NCI-H187 treated with DMSO at 0.1 percent for 48 hours (cell line): ENCODE measurements at regions not wholly inside any gene's neighbourhood (a gene's known extent, or its start where the extent isn't known, plus 50 kb on each side); places are given as distances from the start of the nearest gene placed in this dataset.
"Not testable (repeated sequence)": the region's sequence is repeated elsewhere in the genome, so short reads cannot be mapped to it uniquely, and the experiment has no call there.

Experiments
- DNase-seq: peaks from one replicate; lab custom pipeline; 2025; lab: John Stamatoyannopoulos, UW

DNA sequence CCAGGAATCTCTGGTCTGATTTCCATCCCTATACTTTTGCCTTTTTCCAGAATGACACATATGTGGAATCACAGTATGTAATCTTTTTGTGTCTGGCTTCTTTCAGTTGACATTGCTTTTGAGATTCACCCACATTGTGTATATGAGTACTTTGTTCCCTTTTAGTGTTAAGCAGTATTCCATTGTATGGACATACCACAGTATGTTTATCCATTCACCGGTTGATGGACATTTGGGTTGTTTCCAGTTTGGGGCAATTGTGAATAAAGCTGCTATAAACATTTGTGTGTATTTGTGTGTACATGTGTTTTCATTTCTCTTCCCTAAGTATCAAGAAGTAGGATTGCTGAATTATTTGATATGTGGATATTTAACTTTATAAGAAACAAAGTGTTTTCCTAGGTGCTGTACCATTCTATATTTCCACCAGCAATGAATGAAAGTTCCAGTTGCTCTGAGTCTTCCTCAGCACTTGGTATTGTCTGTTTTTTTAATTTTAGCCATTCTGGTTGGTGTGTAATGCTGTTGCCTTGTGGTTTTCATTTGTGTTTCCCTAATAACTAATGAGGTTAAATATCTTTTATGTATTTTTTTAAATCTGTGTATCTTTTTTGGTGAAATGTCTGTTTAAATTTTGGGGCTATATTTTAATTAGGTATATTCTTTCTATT, 203.5 kb upstream of the HAAO start:
- no peak for DNase-seq

DNA sequence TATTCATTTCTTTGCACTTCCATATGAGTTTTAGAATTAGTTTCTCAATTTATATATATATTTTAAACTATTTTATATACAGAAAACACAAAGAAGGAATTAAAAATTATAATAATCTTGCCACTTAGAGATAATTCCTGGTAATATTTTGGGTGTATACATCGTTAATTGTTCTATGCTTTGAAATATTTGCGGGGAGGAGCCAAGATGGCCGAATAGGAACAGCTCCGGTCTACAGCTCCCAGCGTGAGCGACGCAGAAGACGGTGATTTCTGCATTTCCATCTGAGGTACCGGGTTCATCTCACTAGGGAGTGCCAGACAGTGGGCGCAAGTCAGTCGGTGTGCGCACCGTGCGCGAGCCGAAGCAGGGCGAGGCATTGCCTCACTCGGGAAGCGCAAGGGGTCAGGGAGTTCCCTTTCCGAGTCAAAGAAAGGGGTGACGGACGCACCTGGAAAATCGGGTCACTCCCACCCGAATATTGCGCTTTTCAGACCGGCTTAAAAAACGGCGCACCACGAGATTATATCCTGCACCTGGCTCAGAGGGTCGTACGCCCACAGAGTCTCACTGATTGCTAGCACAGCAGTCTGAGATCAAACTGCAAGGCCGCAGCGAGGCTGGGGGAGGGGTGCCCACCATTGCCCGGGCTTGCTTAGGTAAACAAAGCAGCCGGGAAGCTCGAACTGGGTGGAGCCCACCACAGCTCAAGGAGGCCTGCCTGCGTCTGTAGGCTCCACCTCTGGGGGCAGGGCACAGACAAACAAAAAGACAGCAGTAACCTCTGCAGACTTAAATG, 197.1 kb upstream of the HAAO start:
- not testable (repeated sequence) for DNase-seq

GRCh38 chr2:42988055-42988454, 195.7 kb upstream of the HAAO start:
- DNase-seq, result not testable (repeated sequence)

- DNase-seq, result no peak
Measured at GRCh38 chr2:42987112-42987922, 194.9 kb upstream of the HAAO start.

DNA sequence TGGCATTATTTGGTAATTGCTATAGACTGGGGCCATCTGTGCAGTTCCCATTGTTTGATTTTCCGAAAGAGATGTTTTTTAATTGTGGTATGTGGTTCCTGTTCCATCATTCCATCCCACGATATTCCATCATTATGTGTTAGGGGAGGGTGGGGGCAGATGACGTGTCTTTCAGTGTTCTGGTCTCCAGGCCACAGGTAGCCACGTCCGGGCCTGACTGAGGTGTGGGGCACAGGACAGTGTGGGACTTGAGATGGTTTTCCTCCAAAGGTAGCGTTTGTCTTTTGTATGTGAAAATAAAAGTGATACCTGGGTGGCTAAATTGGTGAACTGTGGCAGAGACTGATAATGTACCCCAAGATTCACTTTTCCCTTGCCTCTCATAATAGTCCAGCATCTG, 192.2 kb upstream of the HAAO start:
- DNase-seq, result no peak

- DNase-seq, result no peak
Measured at GRCh38 chr2:42984081-42984480, 191.7 kb upstream of the HAAO start.

DNA sequence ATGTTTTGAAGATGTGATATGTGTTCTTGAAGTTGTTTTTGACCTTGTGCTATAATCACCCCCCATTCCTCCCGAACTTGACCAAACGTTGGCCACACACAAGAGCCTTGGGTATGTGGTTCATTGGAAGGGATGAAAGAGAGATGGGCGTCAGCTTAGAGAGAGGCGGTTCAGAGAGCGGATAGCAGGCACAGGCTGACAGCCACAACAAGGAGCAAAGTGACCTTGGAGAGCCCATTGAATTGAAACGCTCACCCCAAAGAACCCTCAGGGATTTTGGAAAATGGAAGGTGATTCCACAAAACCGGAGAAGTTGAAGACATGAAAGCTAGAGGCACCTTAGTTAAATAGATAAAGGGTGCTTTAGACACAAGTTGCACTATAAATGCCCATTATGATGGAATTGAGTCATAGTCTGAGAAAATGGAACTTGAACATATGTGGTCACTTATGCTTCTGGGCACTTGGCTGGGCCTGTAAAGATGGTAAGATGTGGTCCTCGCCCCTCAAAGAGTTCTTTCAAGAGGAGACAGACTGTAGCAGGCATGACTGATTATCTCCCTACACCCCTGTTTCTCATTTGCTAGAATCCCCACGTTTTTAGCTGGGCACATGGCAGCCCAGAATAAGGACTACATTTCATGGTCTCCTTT, 188.5 kb upstream of the HAAO start:
- no peak for DNase-seq

GRCh38 chr2:42979870-42980763, 187.7 kb upstream of the HAAO start:
- DNase-seq, result no peak

DNA sequence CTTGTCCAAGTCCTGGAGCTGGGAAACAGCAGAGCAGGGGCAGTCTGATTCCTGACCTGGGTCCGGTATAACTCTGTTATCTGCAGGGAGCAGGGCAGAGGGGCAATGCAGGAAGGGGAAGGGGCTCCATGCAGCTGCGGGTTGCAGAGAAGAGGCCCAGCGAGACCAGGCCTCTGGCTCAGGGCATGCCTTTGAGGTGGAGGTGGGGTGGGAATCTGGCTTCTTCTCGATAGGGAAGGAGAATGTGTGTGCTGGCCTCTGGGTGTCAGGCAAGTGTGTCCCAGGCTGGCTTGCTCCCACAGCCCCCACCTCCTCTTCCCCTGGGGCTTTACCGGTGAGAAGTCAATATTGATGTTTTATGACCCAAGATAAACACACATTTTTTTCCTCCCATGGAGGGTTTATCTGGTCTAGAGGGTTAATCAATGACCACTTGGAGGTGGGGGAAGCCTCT, 187.1 kb upstream of the HAAO start:
- no peak for DNase-seq

DNA sequence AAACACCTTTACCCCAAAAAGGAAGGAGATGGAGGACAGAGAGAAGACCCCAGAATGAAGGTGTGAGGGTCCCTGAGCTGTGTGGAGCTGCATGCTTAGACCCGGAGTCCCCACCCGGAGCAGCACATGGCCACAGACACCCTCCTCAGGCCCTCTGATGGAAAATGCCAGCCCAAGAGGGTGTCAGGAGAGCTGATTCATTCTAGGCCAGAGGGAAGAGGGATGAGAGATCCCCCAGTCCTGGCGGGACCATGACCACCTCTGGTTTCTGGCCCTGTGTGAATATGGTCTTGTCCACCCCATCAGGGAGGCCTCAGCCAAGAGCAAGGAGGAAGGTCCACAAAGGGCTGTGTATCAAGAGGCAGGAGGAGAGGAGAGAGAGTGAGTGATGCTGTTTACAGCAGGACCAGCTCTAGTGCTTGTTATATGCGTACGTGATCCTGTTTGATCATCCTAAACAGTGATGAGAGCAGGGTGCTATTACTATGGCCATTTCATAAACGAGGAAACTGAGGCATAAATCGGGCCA, 186.6 kb upstream of the HAAO start:
- DNase-seq, result no peak

DNA sequence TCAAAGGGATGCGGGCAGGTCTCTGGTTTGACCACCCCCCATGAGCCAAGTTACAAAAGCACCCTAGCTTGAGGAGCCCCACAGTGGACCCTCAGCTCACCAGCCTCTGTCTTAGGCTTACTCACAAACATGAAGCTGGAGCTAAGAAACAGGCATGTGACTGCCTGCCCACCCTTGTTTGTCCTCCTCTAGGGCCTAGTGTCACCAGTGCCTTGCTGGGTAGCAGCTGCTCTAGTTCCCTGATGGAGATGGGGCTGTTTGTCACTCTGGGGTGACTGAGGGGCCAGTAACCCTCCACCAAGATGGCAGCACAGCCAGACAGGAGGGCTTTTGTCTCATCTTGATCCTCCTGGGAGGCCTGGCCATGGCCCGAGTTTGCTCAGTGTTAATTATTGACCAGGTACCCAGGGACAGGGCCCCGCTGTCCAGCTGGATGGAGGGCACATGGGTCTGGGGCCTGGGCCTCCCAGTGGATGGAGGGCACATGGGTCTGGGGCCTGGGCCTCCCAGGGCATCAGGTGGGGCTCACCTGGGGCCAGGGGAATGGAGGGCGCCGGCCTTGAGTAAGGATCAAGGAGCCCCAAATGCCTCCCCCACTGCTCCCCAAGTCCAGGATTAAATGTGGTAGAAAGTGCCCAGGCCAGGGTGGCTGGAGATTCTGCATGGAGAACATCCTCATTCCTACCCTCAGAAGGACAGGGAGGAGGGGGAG, 185.9 kb upstream of the HAAO start:
- no peak for DNase-seq

DNA sequence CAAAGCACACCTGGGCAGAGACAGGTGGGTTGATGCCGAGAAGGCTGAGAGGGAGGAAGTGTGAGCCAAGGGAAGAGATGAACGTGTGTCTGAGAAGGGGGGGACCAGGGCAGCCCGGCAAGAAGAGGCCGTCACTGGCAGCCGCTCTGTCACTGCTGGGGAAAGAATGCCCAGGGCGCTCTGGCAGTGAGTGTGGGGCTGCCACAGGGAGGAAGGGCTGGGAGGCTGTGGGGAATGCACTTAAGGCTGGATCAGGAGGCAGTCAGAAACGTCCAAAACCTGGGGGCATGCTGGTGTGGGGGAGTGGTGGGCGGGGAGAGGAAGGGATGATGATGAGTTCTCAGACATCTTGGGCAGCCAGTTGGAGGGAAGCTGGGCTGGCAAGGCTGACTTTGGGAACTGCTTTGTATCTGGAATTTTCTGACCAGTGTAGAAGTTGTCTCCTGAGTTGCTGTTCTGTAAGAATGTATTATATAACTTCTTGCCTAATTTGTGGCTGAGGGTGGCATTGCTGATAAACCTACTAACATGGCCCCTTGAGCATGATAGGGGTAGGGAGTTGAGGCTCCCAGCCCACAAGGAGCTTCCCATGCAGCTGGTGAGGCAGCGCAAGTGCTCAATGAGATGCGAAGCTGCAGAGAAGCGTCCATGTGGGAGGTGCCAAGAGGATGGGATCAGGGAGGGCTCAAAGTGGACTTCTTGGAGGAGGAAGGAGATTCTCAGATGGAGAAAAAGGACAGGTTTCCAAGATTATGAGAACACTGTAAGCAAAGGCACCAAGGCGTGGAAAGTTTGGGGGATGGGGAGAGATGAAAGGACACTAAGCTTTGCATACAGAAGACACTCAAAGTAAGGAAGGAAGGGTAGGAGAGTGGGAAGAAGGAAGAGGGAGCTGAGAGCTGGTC, 185.1 kb upstream of the HAAO start:
- no peak for DNase-seq

DNA sequence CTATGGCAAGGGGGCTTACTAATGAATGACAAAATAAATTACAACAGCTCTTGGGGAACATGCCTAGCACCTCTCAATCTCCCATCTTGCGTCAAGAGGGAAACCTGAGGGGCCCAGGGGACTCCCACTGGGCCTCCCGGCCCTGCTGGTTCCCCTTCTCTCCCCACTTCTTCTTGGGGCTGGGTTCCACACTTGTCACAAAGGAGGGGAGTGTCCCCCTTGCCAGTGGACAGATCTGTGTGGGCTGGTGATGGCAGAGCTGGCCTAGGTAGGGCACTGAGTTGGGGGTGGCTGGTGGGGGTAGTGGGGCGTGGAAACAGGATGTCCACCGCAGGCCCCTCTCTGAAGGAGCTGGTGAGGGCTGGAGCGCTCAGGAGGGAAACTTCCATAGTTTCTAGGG, 184.0 kb upstream of the HAAO start:
- no peak for DNase-seq

DNA sequence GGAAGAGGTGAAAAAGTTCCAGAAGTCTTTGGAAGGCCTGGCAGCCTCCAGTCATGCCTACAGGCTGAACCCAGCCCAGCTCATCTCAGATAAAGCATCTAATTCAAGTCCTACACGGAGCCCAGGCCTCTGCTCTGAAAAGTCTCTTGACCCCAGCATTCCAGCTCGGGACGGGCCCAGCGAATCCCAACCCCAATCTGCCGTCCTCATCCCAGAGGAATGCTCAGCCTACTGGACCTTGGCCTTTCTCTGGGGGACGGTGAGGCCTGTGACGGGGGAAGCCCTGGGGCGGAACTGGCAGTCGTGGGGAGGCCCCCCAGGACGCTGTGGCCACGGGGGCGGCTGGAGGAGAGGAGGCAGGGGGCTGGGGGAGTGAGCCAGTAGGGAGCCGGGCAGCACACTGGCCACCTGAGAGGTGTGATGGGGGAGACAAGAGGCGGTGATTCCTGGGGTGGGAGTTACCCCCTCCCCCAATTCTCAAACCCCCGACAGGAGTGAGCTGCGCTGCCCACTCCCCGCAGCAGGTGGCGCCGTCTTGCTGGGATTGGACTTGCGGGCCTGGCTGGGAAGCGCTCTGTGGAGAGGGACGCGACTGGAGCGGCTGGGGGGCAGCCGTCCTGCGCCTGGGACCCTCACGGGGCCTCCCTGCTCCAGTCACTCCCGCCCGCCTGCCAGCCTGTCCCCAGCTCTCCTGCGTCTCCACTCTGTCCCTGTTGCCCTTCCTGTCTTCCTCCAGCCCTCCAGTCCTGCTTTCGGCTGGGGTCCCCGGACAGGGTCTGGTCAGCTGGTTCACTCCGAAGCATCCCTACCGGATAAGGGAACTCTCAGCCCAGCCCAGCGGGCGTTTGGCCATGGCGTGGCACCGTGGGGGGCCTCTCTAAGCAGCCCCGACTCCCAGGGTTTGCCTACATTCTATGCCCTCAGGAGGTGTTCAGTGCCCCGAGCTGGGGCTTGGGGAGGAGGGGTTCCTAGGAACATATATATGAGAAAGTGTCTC, 182.6 kb upstream of the HAAO start:
- DNase-seq, result no peak

- DNase-seq, result no peak
Measured at GRCh38 chr2:42974169-42974720, 181.9 kb upstream of the HAAO start.

DNA sequence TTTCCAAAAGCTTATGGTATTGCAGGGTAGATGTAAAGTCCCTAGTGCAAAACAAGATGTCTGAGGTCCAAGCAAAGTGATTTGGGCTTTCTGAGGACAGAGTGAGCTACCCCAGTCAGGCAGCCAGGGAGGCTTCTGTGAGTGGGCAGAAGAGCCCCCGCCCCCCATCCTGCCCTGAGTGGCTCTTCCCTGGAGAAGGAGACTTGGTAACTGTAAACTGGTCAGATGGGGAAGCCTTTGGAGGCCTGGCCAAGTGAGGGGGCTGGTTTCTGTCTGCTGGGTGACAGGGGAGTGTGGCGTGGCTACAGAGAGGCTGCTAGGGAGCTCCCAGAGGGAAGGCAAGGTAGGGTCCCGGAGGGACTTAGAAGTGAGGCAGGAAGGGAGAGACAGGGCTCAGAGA, 181.3 kb upstream of the HAAO start:
- DNase-seq, result no peak

- not testable (repeated sequence) for DNase-seq
Measured at GRCh38 chr2:42972933-42973516, 180.6 kb upstream of the HAAO start.
